A549 (cell line): ENCODE measurements at regions not wholly inside any gene's neighbourhood (a gene's known extent, or its start where the extent isn't known, plus 50 kb on each side); places are given as distances from the start of the nearest gene placed in this dataset.

Experiments used
- ATAC-seq, 2 experiments: fragments of 200-7000 bp in 1 of 2; fragments of >200 bp in 1 of 2; cut with Nextera tagmentation in 1 of 2; cut with Tn5 transposase in 1 of 2; 3 replicates each; pipeline versions ENCODE4 v1.8.0 to v1.9.1; 2018 to 2020; ENCODE audit warnings: mild to moderate bottlenecking in 1 of 2, moderate library complexity in 1 of 2
- CTCF ChIA-PET: fragments of 300-600 bp; sonication (Branson Sonifier 250); formaldehyde crosslinking; extraction: SDS; loops from one replicate; lab custom pipeline; 2021; ENCODE audit warnings: antibody characterized with exemption, inconsistent platforms; lab: Yijun Ruan, JAX
- POLR2A ChIA-PET: fragments of 350-600 bp; formaldehyde crosslinking; extraction: SDS; loops from one replicate; lab custom pipeline; 2021; ENCODE audit warnings: antibody characterized with exemption, inconsistent platforms; lab: Yijun Ruan, JAX
- DNase-seq, 2 experiments: peaks; one replicate each; pipeline versions ENCODE4 v3.0.0 to v3.0.0-alpha.2; 2011 to 2016; ENCODE audit warnings: low read depth in 1 of 2, low spot score in 1 of 2
- FAIRE-seq: peaks from 2 replicates; lab custom pipeline; 2011; peaks lifted over from hg19 to GRCh38; lab: Jason Lieb, UNC
- H3K27ac ChIP-seq, 2 experiments: fragments of >200 bp; sonication (Bioruptor Twin); formaldehyde crosslinking; 3 replicates each; pipeline ENCODE4 v1.5.1; 2016 to 2017
- H3K4me1 ChIP-seq: fragments of >200 bp; sonication (Bioruptor Twin); formaldehyde crosslinking; 3 replicates; pipeline ENCODE4 v1.6.1; 2016
- H3K4me2 ChIP-seq: fragments of >200 bp; sonication (Bioruptor Twin); formaldehyde crosslinking; 3 replicates; pipeline ENCODE4 v1.6.1; 2016
- H3K4me3 ChIP-seq: fragments of >200 bp; sonication (Bioruptor Twin); formaldehyde crosslinking; 3 replicates; pipeline ENCODE4 v1.5.1; 2016
- H3K9me3 ChIP-seq: fragments of >200 bp; sonication (Bioruptor Twin); formaldehyde crosslinking; 3 replicates; pipeline ENCODE4 v1.6.1; 2016
- BHLHE40 ChIP-seq: IDR thresholded peaks from 2 replicates; pipeline ENCODE4 v1.6.1; 2012; ENCODE audit warnings: low read depth, low read length, inconsistent platforms
- CHD4 ChIP-seq: fragments of 200-600 bp; sonication (generic); IDR thresholded peaks from 2 replicates; pipeline ENCODE4 v1.6.1; 2016; ENCODE audit warnings: antibody characterized with exemption, mild to moderate bottlenecking, borderline replicate concordance
- EHMT2 ChIP-seq: fragments of 200-600 bp; sonication (generic); IDR thresholded peaks from 2 replicates; pipeline ENCODE4 v1.6.1; 2016; ENCODE audit warnings: antibody characterized with exemption, low read depth, mild to moderate bottlenecking, moderate library complexity
- ELK1 ChIP-seq: fragments of 150-350 bp; IDR thresholded peaks from 2 replicates; pipeline ENCODE4 v1.6.1; 2014; ENCODE audit warnings: low read depth, mild to moderate bottlenecking, low read length
- FOSB ChIP-seq: fragments of 250-450 bp; sonication (Bioruptor Pico); IDR thresholded peaks from 2 replicates; pipeline ENCODE4 v1.5.0; 2020; ENCODE audit warnings: mild to moderate bottlenecking, moderate library complexity
- FOSL2 ChIP-seq, 2 experiments: fragments of 450-650 bp in 1 of 2; fragments of >200 bp in 1 of 2; sonication (Bioruptor Twin) in 1 of 2; formaldehyde crosslinking; IDR thresholded peaks; 2 replicates each; pipeline versions ENCODE4 v1.5.0 to v1.6.1; 2016 to 2020; ENCODE audit warnings: mild to moderate bottlenecking in 1 of 2, moderate library complexity in 1 of 2
- FOXS1 ChIP-seq: fragments of 250-450 bp; sonication (Bioruptor Pico); IDR thresholded peaks from 2 replicates; pipeline ENCODE4 v1.5.0; 2020; ENCODE audit warnings: mild to moderate bottlenecking, moderate library complexity
- HDAC2 ChIP-seq: fragments of 200-600 bp; sonication (generic); IDR thresholded peaks from 2 replicates; pipeline ENCODE4 v1.6.1; 2016
- HES2 ChIP-seq: fragments of >200 bp; sonication (Bioruptor Twin); formaldehyde crosslinking; IDR thresholded peaks from 2 replicates; pipeline ENCODE4 v1.6.1; 2016
- HEYL ChIP-seq: fragments of 250-450 bp; sonication (Bioruptor Pico); IDR thresholded peaks from 2 replicates; pipeline ENCODE4 v1.8.0; 2021; ENCODE audit warnings: mild to moderate bottlenecking, moderate library complexity
- HOXA7 ChIP-seq: fragments of 250-450 bp; sonication (Bioruptor Pico); IDR thresholded peaks from 2 replicates; pipeline ENCODE4 v1.5.0; 2020; ENCODE audit warnings: mild to moderate bottlenecking, moderate library complexity
- KDM1A ChIP-seq: fragments of 200-600 bp; sonication (generic); IDR thresholded peaks from 2 replicates; pipeline ENCODE4 v1.6.1; 2016; ENCODE audit warnings: low read depth, mild to moderate bottlenecking
- KDM5A ChIP-seq: fragments of 200-600 bp; sonication (generic); IDR thresholded peaks from 2 replicates; pipeline ENCODE4 v1.6.1; 2016; ENCODE audit warnings: antibody characterized with exemption, mild to moderate bottlenecking
- MAFK ChIP-seq: fragments of 450-650 bp; IDR thresholded peaks from 2 replicates; pipeline ENCODE4 v1.6.1; 2014; ENCODE audit not compliant: partially characterized antibody
- MYC ChIP-seq: IDR thresholded peaks from 2 replicates; pipeline ENCODE4 v1.6.1; 2012; ENCODE audit warnings: mild to moderate bottlenecking, inconsistent platforms, low read length, improper control_type of control experiment, borderline replicate concordance
- NR3C1 ChIP-seq: fragments of >200 bp; sonication (Bioruptor Twin); formaldehyde crosslinking; IDR thresholded peaks from 3 replicates; pipeline ENCODE4 v1.6.1; 2017
- RAD21 ChIP-seq, 2 experiments: fragments of >200 bp in 1 of 2; sonication (Bioruptor Twin) in 1 of 2; formaldehyde crosslinking in 1 of 2; IDR thresholded peaks in 1 of 2; conservative IDR thresholded peaks in 1 of 2; 2 replicates in 1 of 2; 3 replicates in 1 of 2; pipeline ENCODE4 v1.6.1; 2012 to 2018; ENCODE audit warnings: inconsistent platforms in 1 of 2
- RCOR1 ChIP-seq: fragments of 150-350 bp; IDR thresholded peaks from 2 replicates; pipeline ENCODE4 v1.6.1; 2014; ENCODE audit warnings: antibody characterized with exemption, low read length, low read depth
- SREBF2 ChIP-seq: fragments of 450-650 bp; IDR thresholded peaks from 2 replicates; pipeline ENCODE4 v1.6.1; 2014; ENCODE audit warnings: mild to moderate bottlenecking, moderate library complexity
- TP53 ChIP-seq: fragments of 250-450 bp; sonication (Bioruptor Pico); IDR thresholded peaks from 2 replicates; pipeline ENCODE4 v1.5.0; 2021; ENCODE audit warnings: mild to moderate bottlenecking, moderate library complexity
- ZC3H11A ChIP-seq: fragments of 450-650 bp; IDR thresholded peaks from 2 replicates; pipeline ENCODE4 v1.6.1; 2014; ENCODE audit warnings: antibody characterized with exemption, mild to moderate bottlenecking
- ZFP36 ChIP-seq: fragments of 450-650 bp; IDR thresholded peaks from 2 replicates; pipeline ENCODE4 v1.6.1; 2014; ENCODE audit warnings: borderline replicate concordance; ENCODE audit not compliant: partially characterized antibody
- WGBS: methylation state at CpG from one replicate; pipeline ENCODE4 v1.1.6; 2017; ENCODE audit errors: missing lambda C conversion rate; 5-methylcytosine and 5-hydroxymethylcytosine counted together
- TF ChIP-seq, protein P1 (sequence below): IDR thresholded peaks from 2 replicates; pipeline ENCODE4 v1.6.1; 2012
- TF ChIP-seq, protein P2 (sequence below): fragments of >200 bp; sonication (Bioruptor Twin); formaldehyde crosslinking; IDR thresholded peaks from 3 replicates; pipeline ENCODE4 v1.5.1; 2016

GRCh38 chr16:72471317-72471924, 299.5 kb upstream of the PMFBP1 start:
- ATAC-seq (no peak), DNase-seq (no peak), FAIRE-seq (no peak)
- H3K27ac ChIP-seq, result no peak overlapping the region
- H3K9me3 ChIP-seq, result no peaks in the 10 kb centered on the region
- H3K4me1 ChIP-seq, result no peaks in the 10 kb centered on the region
- POLR2A ChIA-PET, result no interaction called here
- CTCF ChIA-PET, result interaction anchor here (0.9 to 4.9 kb wide), 3 partner anchors 31 to 1485 kb away, joined by 4 to 18 read pairs (median 4); no protein-coding TSS in a partner anchor
- no peak overlapping the region for H3K4me2 ChIP-seq
- TF ChIP-seq MAFK, result peak; percentile 73
- TF ChIP-seq KDM5A, result no peak
- TF ChIP-seq, all 56 proteins: peak for 1
- H3K4me3 ChIP-seq, result no peak overlapping the region
- 88% methylated on average over 12 of the region's 12 CpGs for WGBS

DNA sequence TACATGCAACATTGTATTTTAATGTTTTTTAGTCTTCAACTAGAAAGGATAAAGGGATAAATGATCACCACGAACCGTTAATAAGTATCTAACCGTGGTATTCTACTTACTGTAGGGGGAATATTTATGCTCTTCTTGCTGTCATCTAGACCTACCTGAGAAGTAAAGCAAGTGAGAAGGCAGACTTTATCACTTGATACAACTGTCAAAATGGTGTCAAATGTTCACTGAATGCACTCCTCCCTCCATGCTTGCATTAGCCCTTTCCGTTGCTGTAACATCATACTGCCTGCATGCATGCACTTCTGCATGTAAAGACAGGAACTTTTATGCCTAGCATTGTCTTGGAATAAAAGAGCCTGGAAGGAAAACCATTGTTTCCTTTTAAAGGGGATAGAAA, 298.6 kb upstream of the PMFBP1 start:
- ATAC-seq (no peak), FAIRE-seq (no peak), DNase-seq (no peak)
- no peaks in the 10 kb centered on the region for H3K9me3 ChIP-seq
- no peak overlapping the region for H3K27ac ChIP-seq
- no peaks in the 10 kb centered on the region for H3K4me1 ChIP-seq
- H3K4me3 ChIP-seq, result no peak overlapping the region
- POLR2A ChIA-PET, result no interaction called here
- H3K4me2 ChIP-seq, result no peak overlapping the region
- WGBS, result 53% methylated on average over 4 of the region's 4 CpGs
- CTCF ChIA-PET, result interaction anchor here (4.9 kb wide), 1 partner anchor 346 kb away, joined by 18 read pairs; no protein-coding TSS in a partner anchor
- TF ChIP-seq SREBF2 (no peak), HEYL (no peak), RAD21 (conservative IDR thresholded peaks at IDR 0.05 in 1 of 2, IDR thresholded peaks at IDR 0.05 in 1 of 2) (no peak), NR3C1 (no peak), FOSB (CRISPR knock-in tag) (no peak), HES2 (no peak), FOXS1 (CRISPR knock-in tag) (no peak), CHD4 (no peak), HOXA7 (CRISPR knock-in tag) (no peak), ELK1 (no peak), RCOR1 (no peak), ZC3H11A (no peak), HDAC2 (no peak), EHMT2 (no peak), TP53 (no peak), FOSL2 (IDR thresholded peaks at IDR 0.05) (no peak), FOSL2 (CRISPR knock-in tag; IDR thresholded peaks at IDR 0.05) (no peak)
- TF ChIP-seq, protein P1, sequence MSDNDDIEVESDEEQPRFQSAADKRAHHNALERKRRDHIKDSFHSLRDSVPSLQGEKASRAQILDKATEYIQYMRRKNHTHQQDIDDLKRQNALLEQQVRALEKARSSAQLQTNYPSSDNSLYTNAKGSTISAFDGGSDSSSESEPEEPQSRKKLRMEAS, result no peak
- TF ChIP-seq, all 56 proteins: peak for 0

DNA sequence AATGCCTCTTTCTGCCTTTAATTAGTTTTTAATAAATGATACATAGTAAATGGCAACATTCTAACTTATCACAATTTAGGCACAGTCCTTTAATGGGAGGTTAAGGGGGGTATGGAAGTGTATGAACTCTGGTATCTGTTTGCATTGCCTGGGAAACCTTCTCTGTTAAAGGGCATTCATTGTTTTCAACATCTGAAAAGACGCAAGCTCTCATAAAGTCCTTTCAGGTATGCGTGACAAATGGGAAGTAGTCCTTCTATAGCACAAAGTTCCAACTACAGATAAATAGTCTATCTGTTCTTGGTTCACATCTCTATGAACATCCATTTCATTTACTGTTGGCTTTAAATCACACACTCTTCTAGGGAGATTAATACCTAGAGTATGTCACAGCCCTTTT, 298.0 kb upstream of the PMFBP1 start:
- POLR2A ChIA-PET, result no interaction called here

More for the DNA sequence above, 298.0 kb upstream of the PMFBP1 start:
- Histone ChIP-seq H3K4me2 (no peak overlapping the region), H3K4me3 (no peak overlapping the region), H3K4me1 (no peaks in the 10 kb centered on the region), H3K9me3 (no peaks in the 10 kb centered on the region), H3K27ac (no peak overlapping the region)
- CTCF ChIA-PET, result interaction anchor here (0.9 to 4.9 kb wide), 2 partner anchors 228 to 345 kb away, joined by 3 to 18 read pairs; no protein-coding TSS in a partner anchor
- no peak for TF ChIP-seq HEYL
- TF ChIP-seq MYC, result no peak
- TF ChIP-seq FOXS1 (CRISPR knock-in tag), result no peak
- TF ChIP-seq, protein P2, sequence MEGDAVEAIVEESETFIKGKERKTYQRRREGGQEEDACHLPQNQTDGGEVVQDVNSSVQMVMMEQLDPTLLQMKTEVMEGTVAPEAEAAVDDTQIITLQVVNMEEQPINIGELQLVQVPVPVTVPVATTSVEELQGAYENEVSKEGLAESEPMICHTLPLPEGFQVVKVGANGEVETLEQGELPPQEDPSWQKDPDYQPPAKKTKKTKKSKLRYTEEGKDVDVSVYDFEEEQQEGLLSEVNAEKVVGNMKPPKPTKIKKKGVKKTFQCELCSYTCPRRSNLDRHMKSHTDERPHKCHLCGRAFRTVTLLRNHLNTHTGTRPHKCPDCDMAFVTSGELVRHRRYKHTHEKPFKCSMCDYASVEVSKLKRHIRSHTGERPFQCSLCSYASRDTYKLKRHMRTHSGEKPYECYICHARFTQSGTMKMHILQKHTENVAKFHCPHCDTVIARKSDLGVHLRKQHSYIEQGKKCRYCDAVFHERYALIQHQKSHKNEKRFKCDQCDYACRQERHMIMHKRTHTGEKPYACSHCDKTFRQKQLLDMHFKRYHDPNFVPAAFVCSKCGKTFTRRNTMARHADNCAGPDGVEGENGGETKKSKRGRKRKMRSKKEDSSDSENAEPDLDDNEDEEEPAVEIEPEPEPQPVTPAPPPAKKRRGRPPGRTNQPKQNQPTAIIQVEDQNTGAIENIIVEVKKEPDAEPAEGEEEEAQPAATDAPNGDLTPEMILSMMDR, result no peak
- TF ChIP-seq ZFP36, result no peak
- TF ChIP-seq KDM1A, result no peak
- TF ChIP-seq BHLHE40, result no peak
- WGBS, result 93% methylated on average over 2 of the region's 2 CpGs
- DNase-seq (no peak), ATAC-seq (no peak), FAIRE-seq (no peak)
